ENCODE measurements at regions not wholly inside any gene's neighbourhood (a gene's known extent, or its start where the extent isn't known, plus 50 kb on each side); places are given as distances from the start of the nearest gene placed in this dataset.

- TF ChIP-seq, protein P1, sequence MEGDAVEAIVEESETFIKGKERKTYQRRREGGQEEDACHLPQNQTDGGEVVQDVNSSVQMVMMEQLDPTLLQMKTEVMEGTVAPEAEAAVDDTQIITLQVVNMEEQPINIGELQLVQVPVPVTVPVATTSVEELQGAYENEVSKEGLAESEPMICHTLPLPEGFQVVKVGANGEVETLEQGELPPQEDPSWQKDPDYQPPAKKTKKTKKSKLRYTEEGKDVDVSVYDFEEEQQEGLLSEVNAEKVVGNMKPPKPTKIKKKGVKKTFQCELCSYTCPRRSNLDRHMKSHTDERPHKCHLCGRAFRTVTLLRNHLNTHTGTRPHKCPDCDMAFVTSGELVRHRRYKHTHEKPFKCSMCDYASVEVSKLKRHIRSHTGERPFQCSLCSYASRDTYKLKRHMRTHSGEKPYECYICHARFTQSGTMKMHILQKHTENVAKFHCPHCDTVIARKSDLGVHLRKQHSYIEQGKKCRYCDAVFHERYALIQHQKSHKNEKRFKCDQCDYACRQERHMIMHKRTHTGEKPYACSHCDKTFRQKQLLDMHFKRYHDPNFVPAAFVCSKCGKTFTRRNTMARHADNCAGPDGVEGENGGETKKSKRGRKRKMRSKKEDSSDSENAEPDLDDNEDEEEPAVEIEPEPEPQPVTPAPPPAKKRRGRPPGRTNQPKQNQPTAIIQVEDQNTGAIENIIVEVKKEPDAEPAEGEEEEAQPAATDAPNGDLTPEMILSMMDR (conservative IDR thresholded peaks at IDR 0.05), result no peak
- TF ChIP-seq ZFX (IDR thresholded peaks at IDR 0.05), result no peak
These were observed 1396.2 kb downstream of the CDH8 start for GRCh38 chr16:60640038-60640437.
